Esophagus squamous epithelium (tissue), 4 donors: ENCODE measurements at regions not wholly inside any gene's neighbourhood (a gene's known extent, or its start where the extent isn't known, plus 50 kb on each side); places are given as distances from the start of the nearest gene placed in this dataset.

Experiments
- POLR2A ChIP-seq, 4 donors: fragments of 450-650 bp; IDR thresholded peaks; one replicate each; pipeline ENCODE4 v1.6.1; 2017; ENCODE audit warnings: antibody characterized with exemption in 4 of 4, mild to moderate bottlenecking in 4 of 4, moderate library complexity in 3 of 4
- TF ChIP-seq, protein P1 (sequence below), 6 experiments: fragments of 450-650 bp in 4 of 6; fragments of 200-600 bp in 2 of 6; sonication (generic) in 2 of 6; IDR thresholded peaks; one replicate each; pipeline ENCODE4 v1.5.1; 2016 to 2019; ENCODE audit warnings: antibody characterized with exemption in 6 of 6, mild to moderate bottlenecking in 4 of 6, moderate library complexity in 4 of 6

DNA sequence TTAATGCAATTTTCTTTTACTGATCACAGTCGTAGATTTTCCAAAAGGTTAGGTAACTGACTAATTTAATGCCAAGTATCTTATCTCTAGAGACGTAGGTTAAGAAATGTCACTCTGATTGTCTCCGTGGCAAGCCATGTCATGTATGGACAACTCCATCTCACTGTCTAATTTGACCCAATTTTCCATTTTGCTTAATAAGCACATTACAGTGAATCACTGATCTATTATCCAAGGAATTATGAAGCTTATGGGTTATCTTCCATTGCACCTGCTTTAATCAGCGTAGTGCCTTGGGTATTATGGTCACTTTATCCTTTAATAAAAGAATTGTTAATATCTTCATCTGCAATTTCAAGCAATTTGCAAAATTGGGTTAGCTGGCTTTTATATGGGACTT is 557.4 kb upstream of the ROBO2 start:
- TF ChIP-seq, protein P1, sequence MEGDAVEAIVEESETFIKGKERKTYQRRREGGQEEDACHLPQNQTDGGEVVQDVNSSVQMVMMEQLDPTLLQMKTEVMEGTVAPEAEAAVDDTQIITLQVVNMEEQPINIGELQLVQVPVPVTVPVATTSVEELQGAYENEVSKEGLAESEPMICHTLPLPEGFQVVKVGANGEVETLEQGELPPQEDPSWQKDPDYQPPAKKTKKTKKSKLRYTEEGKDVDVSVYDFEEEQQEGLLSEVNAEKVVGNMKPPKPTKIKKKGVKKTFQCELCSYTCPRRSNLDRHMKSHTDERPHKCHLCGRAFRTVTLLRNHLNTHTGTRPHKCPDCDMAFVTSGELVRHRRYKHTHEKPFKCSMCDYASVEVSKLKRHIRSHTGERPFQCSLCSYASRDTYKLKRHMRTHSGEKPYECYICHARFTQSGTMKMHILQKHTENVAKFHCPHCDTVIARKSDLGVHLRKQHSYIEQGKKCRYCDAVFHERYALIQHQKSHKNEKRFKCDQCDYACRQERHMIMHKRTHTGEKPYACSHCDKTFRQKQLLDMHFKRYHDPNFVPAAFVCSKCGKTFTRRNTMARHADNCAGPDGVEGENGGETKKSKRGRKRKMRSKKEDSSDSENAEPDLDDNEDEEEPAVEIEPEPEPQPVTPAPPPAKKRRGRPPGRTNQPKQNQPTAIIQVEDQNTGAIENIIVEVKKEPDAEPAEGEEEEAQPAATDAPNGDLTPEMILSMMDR (IDR thresholded peaks at IDR 0.05): no peak
- TF ChIP-seq POLR2A (IDR thresholded peaks at IDR 0.05): no peak
